IMR-90 (cell line): ENCODE measurements at regions not wholly inside any gene's neighbourhood (a gene's known extent, or its start where the extent isn't known, plus 50 kb on each side); places are given as distances from the start of the nearest gene placed in this dataset.

Experiments
- ATAC-seq: fragments of 200-7000 bp; cut with Tn5 transposase; 2 replicates; pipeline ENCODE4 v1.9.1; 2020; ENCODE audit warnings: low read depth, mild to moderate bottlenecking, moderate library complexity
- BruUV-seq: library from RNA; stranded (reverse); fragments of 400-500 nt; replicated peaks from 2 replicates; lab custom pipeline; 2021; lab: Mats Ljungman, UMichigan
- CTCF ChIA-PET: fragments of 300-600 bp; formaldehyde crosslinking; extraction: SDS; loops from one replicate; lab custom pipeline; 2021; ENCODE audit warnings: antibody characterized with exemption; lab: Yijun Ruan, JAX
- POLR2A ChIA-PET: fragments of 300-600 bp; sonication (Branson Sonifier 250); formaldehyde crosslinking; loops from one replicate; lab custom pipeline; 2022; ENCODE audit warnings: antibody characterized with exemption; ENCODE audit not compliant: unreplicated experiment; lab: Charles Lee
- DNase-seq: peaks from one replicate; pipeline ENCODE4 v3.0.0; 2013
- H2AFZ ChIP-seq: replicated peaks from 2 replicates; pipeline ENCODE3; 2013; ENCODE audit warnings: low read length, mild to moderate bottlenecking; ENCODE audit not compliant: poor library complexity
- H2AK5ac ChIP-seq: 2 replicates; pipeline ENCODE4 v1.6.1; 2013; ENCODE audit warnings: low read depth, low read length, inconsistent platforms
- H2AK9ac ChIP-seq: replicated peaks from 2 replicates; pipeline ENCODE3; 2013; ENCODE audit warnings: mild to moderate bottlenecking, low read depth, low read length, moderate library complexity; ENCODE audit not compliant: poor library complexity
- H2BK120ac ChIP-seq: 2 replicates; pipeline ENCODE4 v1.6.1; 2013; ENCODE audit warnings: low read depth, low read length, inconsistent platforms
- H2BK15ac ChIP-seq: 3 replicates; pipeline ENCODE4 v1.6.1; 2013; ENCODE audit warnings: low read depth, low read length, inconsistent platforms
- H2BK20ac ChIP-seq: 2 replicates; pipeline ENCODE4 v1.6.1; 2013; ENCODE audit warnings: low read depth, mild to moderate bottlenecking, inconsistent platforms, low read length, moderate library complexity
- H2BK5ac ChIP-seq: 2 replicates; pipeline ENCODE4 v1.6.1; 2013; ENCODE audit warnings: mild to moderate bottlenecking, low read depth, low read length, inconsistent platforms; ENCODE audit not compliant: poor library complexity, severe bottlenecking
- H3K14ac ChIP-seq: replicated peaks from 2 replicates; pipeline ENCODE4 v1.6.1; 2013; ENCODE audit warnings: low read depth, low read length, inconsistent platforms
- H3K18ac ChIP-seq: 2 replicates; pipeline ENCODE4 v1.6.1; 2013; ENCODE audit warnings: low read depth, low read length, control low read depth
- H3K23ac ChIP-seq: 2 replicates; pipeline ENCODE4 v1.6.1; 2013; ENCODE audit warnings: low read depth, low read length, inconsistent platforms
- H3K27ac ChIP-seq: 2 replicates; pipeline ENCODE4 v1.5.1; 2013; ENCODE audit warnings: mild to moderate bottlenecking, control low read depth, low read length; ENCODE audit not compliant: insufficient read depth
- H3K27me3 ChIP-seq: 2 replicates; pipeline ENCODE4 v1.6.1; 2013; ENCODE audit warnings: low read length; ENCODE audit not compliant: control insufficient read depth, insufficient read depth
- H3K36me3 ChIP-seq: 2 replicates; pipeline ENCODE4 v1.6.1; 2013; ENCODE audit warnings: low read length, mixed read lengths; ENCODE audit not compliant: control insufficient read depth, insufficient read depth
- H3K4ac ChIP-seq: 2 replicates; pipeline ENCODE4 v1.6.1; 2013; ENCODE audit warnings: low read depth, low read length, inconsistent platforms
- H3K4me1 ChIP-seq: 2 replicates; pipeline ENCODE4 v1.6.1; 2013; ENCODE audit warnings: low read length, mixed read lengths; ENCODE audit not compliant: control insufficient read depth, insufficient read depth
- H3K4me2 ChIP-seq: 2 replicates; pipeline ENCODE4 v1.6.1; 2013; ENCODE audit warnings: low read depth, mild to moderate bottlenecking, control low read depth, low read length, moderate library complexity
- H3K4me3 ChIP-seq: 2 replicates; pipeline ENCODE4 v1.5.1; 2013; ENCODE audit warnings: low read depth, mild to moderate bottlenecking, control low read depth, low read length, moderate library complexity; ENCODE audit not compliant: insufficient read depth
- H3K56ac ChIP-seq: 2 replicates; pipeline ENCODE4 v1.6.1; 2013; ENCODE audit warnings: low read length, inconsistent platforms; ENCODE audit not compliant: insufficient read depth; ENCODE audit errors: extremely low read depth
- H3K79me1 ChIP-seq, 2 experiments: 2 replicates each; pipeline ENCODE4 v1.6.1; 2013; ENCODE audit warnings: low read length in 2 of 2, inconsistent platforms in 1 of 2, low read depth in 1 of 2
- H3K9ac ChIP-seq: 2 replicates; pipeline ENCODE4 v1.6.1; 2013; ENCODE audit warnings: low read depth, low read length, control low read depth
- H3K9me1 ChIP-seq: 2 replicates; pipeline ENCODE4 v1.6.1; 2013; ENCODE audit warnings: low read length, inconsistent platforms; ENCODE audit not compliant: insufficient read depth
- H3K9me3 ChIP-seq: 2 replicates; pipeline ENCODE4 v1.6.1; 2013; ENCODE audit warnings: low read length; ENCODE audit not compliant: control insufficient read depth, insufficient read depth
- H4K20me1 ChIP-seq: 2 replicates; pipeline ENCODE4 v1.6.1; 2013; ENCODE audit warnings: low read length, inconsistent platforms; ENCODE audit not compliant: insufficient read depth
- H4K5ac ChIP-seq: 2 replicates; pipeline ENCODE4 v1.6.1; 2013; ENCODE audit warnings: mild to moderate bottlenecking, low read depth, low read length, control low read depth
- H4K8ac ChIP-seq, 2 experiments: 2 replicates each; pipeline ENCODE4 v1.6.1; 2013; ENCODE audit warnings: low read depth in 2 of 2, low read length in 2 of 2, control low read depth in 1 of 2, inconsistent platforms in 1 of 2
- H4K91ac ChIP-seq: 2 replicates; pipeline ENCODE4 v1.6.1; 2013; ENCODE audit warnings: low read depth, low read length, inconsistent platforms; ENCODE audit not compliant: insufficient read depth
- BHLHE40 ChIP-seq: fragments of 150-350 bp; IDR thresholded peaks from 2 replicates; pipeline ENCODE4 v1.6.1; 2016; ENCODE audit warnings: mild to moderate bottlenecking, low read depth, low read length
- CEBPB ChIP-seq: IDR thresholded peaks from 2 replicates; pipeline ENCODE4 v1.6.1; 2012; ENCODE audit warnings: low read depth, low read length, improper control_type of control experiment
- CHD1 ChIP-seq: IDR thresholded peaks from 2 replicates; pipeline ENCODE4 v1.6.1; 2012; ENCODE audit warnings: low read depth, low read length, improper control_type of control experiment
- FOS ChIP-seq: fragments of 150-350 bp; IDR thresholded peaks from 2 replicates; pipeline ENCODE4 v1.6.1; 2016; ENCODE audit warnings: low read depth, low read length
- MAFK ChIP-seq: IDR thresholded peaks from 2 replicates; pipeline ENCODE4 v1.6.1; 2012; ENCODE audit warnings: low read depth, low read length, improper control_type of control experiment
- MAZ ChIP-seq: IDR thresholded peaks from 2 replicates; pipeline ENCODE4 v1.6.1; 2012; ENCODE audit warnings: low read depth, mild to moderate bottlenecking, low read length, improper control_type of control experiment, moderate library complexity, borderline replicate concordance
- MXI1 ChIP-seq: IDR thresholded peaks from 2 replicates; pipeline ENCODE4 v1.6.1; 2012; ENCODE audit warnings: low read depth, mild to moderate bottlenecking, low read length, moderate library complexity, borderline replicate concordance
- NFE2L2 ChIP-seq: fragments of 150-350 bp; IDR thresholded peaks from 2 replicates; pipeline ENCODE4 v1.6.1; 2016; ENCODE audit warnings: low read depth, mild to moderate bottlenecking, low read length
- POLR2A ChIP-seq: IDR thresholded peaks from 2 replicates; pipeline ENCODE4 v1.6.1; 2012; ENCODE audit warnings: mild to moderate bottlenecking, low read depth, low read length
- RAD21 ChIP-seq: IDR thresholded peaks from 2 replicates; pipeline ENCODE4 v1.6.1; 2012; ENCODE audit warnings: low read length, improper control_type of control experiment
- RCOR1 ChIP-seq: IDR thresholded peaks from 2 replicates; pipeline ENCODE4 v1.6.1; 2012; ENCODE audit warnings: mild to moderate bottlenecking, low read length, improper control_type of control experiment; ENCODE audit not compliant: insufficient replicate concordance
- RFX5 ChIP-seq: IDR thresholded peaks from 2 replicates; pipeline ENCODE4 v1.8.0; 2012; ENCODE audit warnings: low read depth, mild to moderate bottlenecking, low read length, moderate library complexity
- WGBS, 2 experiments: methylation state at CpG; one replicate each; pipeline versions ENCODE4 v1.1.5 to v1.1.7; 2013; ENCODE audit warnings: missing lambda C conversion rate in 2 of 2; ENCODE audit not compliant: insufficient read length in 1 of 2; ENCODE audit errors: extremely low coverage in 2 of 2; 5-methylcytosine and 5-hydroxymethylcytosine counted together
- dilution Hi-C: fragments of 300-500 bp; cut with HindIII; formaldehyde crosslinking; loops from one replicate; pipeline ENCODE4 v1.14.3; 2018; ENCODE audit warnings: low sequenced_read_pairs; ENCODE audit not compliant: unreplicated experiment
- in situ Hi-C: fragments of 300-500 bp; cut with MboI; formaldehyde crosslinking; loops from 3 replicates; pipeline ENCODE4 v1.14.3; 2019; ENCODE audit warnings: low sequenced_read_pairs, inconsistent platforms, mixed read lengths
- intact Hi-C: fragments of 100-400 bp; cut with micrococcal nuclease; formaldehyde crosslinking; loops from 2 replicates; pipeline ENCODE4 v1.10.0; 2022
- TF ChIP-seq, protein P1 (sequence below): conservative IDR thresholded peaks from 2 replicates; pipeline ENCODE4 v1.5.1; 2012; ENCODE audit warnings: mild to moderate bottlenecking, low read depth, low read length, improper control_type of control experiment
- TF ChIP-seq, protein P2 (sequence below): fragments of 150-350 bp; IDR thresholded peaks from 2 replicates; pipeline ENCODE4 v1.6.1; 2016; ENCODE audit warnings: low read depth, mild to moderate bottlenecking, low read length, moderate library complexity, borderline replicate concordance
- TF ChIP-seq, protein P3 (sequence below): fragments of 150-350 bp; IDR thresholded peaks from 2 replicates; pipeline ENCODE4 v1.6.1; 2017; ENCODE audit warnings: mild to moderate bottlenecking, antibody characterized with exemption, low read length, low read depth

DNA sequence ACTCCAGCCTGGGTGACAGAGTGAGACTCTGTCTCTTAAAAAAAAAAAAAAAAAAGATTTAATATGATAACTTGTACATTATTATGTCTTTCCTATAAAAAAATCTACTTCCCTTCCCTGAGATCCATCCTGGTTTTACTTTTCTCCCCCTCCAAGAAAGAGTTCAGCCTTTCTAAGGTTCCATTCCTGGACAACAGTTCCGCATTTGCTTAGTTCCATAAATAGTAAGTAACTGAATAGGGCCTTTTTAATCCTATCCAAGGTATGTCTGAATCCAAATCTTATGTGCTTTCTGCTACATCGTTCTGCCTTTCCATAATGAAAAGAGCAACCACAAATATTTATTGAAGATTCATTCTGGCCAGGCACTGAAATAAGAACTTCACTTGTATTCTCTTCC lies 187.8 kb downstream of the DACT1 start:
- intact Hi-C loops (no loop called here), dilution Hi-C loops (no loop called here), in situ Hi-C loops (no loop called here)
- no peaks in the 10 kb centered on the region for H3K79me1 ChIP-seq
- H3K9me1 ChIP-seq: peaks cover 5% of the 10 kb centered on the region
- H3K4me3 ChIP-seq: no peak overlapping the region
- H3K4ac ChIP-seq: no peak overlapping the region
- CTCF ChIA-PET: no interaction called here
- H4K8ac ChIP-seq: no peak overlapping the region
- H2AK9ac ChIP-seq: no peak overlapping the region
- H3K23ac ChIP-seq: no peak overlapping the region
- no peaks in the 10 kb centered on the region for H3K27me3 ChIP-seq
- no peak overlapping the region for H3K4me2 ChIP-seq
- no peak overlapping the region for H2BK5ac ChIP-seq
- no peak overlapping the region for H2BK20ac ChIP-seq
- no CpG with 5 or more reads among the region's 2 CpGs for WGBS, 2 experiments
- H3K9me3 ChIP-seq: peaks cover 6% of the 10 kb centered on the region; the same call in 1 of the 2 replicates
- H2AFZ ChIP-seq: no peak overlapping the region
- no peak overlapping the region for H3K18ac ChIP-seq
- no peak overlapping the region for H2AK5ac ChIP-seq
- ATAC-seq: no peak
- H4K91ac ChIP-seq: no peak overlapping the region
- H3K56ac ChIP-seq: no peak overlapping the region
- no peak overlapping the region for H3K27ac ChIP-seq
- no peak overlapping the region for H3K14ac ChIP-seq
- no peak overlapping the region for H2BK15ac ChIP-seq
- POLR2A ChIA-PET: no interaction called here
- no peak overlapping the region for H2BK120ac ChIP-seq
- no peaks in the 10 kb centered on the region; the same call in 1 of the 2 replicates for H3K4me1 ChIP-seq
- TF ChIP-seq MAZ: no peak
- TF ChIP-seq, protein P1, sequence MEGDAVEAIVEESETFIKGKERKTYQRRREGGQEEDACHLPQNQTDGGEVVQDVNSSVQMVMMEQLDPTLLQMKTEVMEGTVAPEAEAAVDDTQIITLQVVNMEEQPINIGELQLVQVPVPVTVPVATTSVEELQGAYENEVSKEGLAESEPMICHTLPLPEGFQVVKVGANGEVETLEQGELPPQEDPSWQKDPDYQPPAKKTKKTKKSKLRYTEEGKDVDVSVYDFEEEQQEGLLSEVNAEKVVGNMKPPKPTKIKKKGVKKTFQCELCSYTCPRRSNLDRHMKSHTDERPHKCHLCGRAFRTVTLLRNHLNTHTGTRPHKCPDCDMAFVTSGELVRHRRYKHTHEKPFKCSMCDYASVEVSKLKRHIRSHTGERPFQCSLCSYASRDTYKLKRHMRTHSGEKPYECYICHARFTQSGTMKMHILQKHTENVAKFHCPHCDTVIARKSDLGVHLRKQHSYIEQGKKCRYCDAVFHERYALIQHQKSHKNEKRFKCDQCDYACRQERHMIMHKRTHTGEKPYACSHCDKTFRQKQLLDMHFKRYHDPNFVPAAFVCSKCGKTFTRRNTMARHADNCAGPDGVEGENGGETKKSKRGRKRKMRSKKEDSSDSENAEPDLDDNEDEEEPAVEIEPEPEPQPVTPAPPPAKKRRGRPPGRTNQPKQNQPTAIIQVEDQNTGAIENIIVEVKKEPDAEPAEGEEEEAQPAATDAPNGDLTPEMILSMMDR: no peak
- TF ChIP-seq NFE2L2: no peak
- TF ChIP-seq FOS: no peak
- no peak for TF ChIP-seq RFX5
- TF ChIP-seq POLR2A: no peak
- TF ChIP-seq CHD1: no peak
- TF ChIP-seq RAD21: no peak
- TF ChIP-seq, protein P2, sequence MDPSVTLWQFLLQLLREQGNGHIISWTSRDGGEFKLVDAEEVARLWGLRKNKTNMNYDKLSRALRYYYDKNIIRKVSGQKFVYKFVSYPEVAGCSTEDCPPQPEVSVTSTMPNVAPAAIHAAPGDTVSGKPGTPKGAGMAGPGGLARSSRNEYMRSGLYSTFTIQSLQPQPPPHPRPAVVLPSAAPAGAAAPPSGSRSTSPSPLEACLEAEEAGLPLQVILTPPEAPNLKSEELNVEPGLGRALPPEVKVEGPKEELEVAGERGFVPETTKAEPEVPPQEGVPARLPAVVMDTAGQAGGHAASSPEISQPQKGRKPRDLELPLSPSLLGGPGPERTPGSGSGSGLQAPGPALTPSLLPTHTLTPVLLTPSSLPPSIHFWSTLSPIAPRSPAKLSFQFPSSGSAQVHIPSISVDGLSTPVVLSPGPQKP: no peak
- TF ChIP-seq, protein P3, sequence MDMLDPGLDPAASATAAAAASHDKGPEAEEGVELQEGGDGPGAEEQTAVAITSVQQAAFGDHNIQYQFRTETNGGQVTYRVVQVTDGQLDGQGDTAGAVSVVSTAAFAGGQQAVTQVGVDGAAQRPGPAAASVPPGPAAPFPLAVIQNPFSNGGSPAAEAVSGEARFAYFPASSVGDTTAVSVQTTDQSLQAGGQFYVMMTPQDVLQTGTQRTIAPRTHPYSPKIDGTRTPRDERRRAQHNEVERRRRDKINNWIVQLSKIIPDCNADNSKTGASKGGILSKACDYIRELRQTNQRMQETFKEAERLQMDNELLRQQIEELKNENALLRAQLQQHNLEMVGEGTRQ: no peak
- no peak for TF ChIP-seq MXI1
- TF ChIP-seq CEBPB: no peak
- no peak for TF ChIP-seq MAFK
- TF ChIP-seq RCOR1: no peak
- TF ChIP-seq BHLHE40: no peak
- H4K20me1 ChIP-seq: 0 out of 2 replicates have a peak, but pooled peaks cover 4% of the 10 kb centered on the region
- no peak overlapping the region for H3K9ac ChIP-seq
- no peak for DNase-seq
- H4K5ac ChIP-seq: no peak overlapping the region
- no TSS peak for BruUV-seq
- H3K36me3 ChIP-seq: no peaks in the 10 kb centered on the region
